Gastroesophageal sphincter (tissue), 4 donors: ENCODE measurements at regions not wholly inside any gene's neighbourhood (a gene's known extent, or its start where the extent isn't known, plus 50 kb on each side); places are given as distances from the start of the nearest gene placed in this dataset.

ENCODE experiments used
- ATAC-seq: fragments of 150-250 bp; one replicate; pipeline ENCODE4 v1.9.1; 2016; ENCODE audit warnings: mild to moderate bottlenecking, moderate library complexity
- H3K27ac ChIP-seq, 4 donors: fragments of 200-600 bp; sonication (generic) in 3 of 4; 1 replicate in 3 of 4; 2 replicates in 1 of 4; pipeline ENCODE4 v1.5.1; 2016 to 2019
- H3K27me3 ChIP-seq: fragments of 200-600 bp; sonication (generic); one replicate; pipeline ENCODE4 v1.5.1; 2019
- H3K36me3 ChIP-seq, 2 donors: fragments of 200-600 bp; sonication (generic); one replicate each; pipeline ENCODE4 v1.5.1; 2019; ENCODE audit warnings: control low read depth in 1 of 2
- H3K4me1 ChIP-seq, 3 donors: fragments of 200-600 bp; sonication (generic); 1 replicate in 2 of 3; 2 replicates in 1 of 3; pipeline ENCODE4 v1.5.1; 2016 to 2019; ENCODE audit warnings: control low read depth in 2 of 3
- H3K4me3 ChIP-seq, 2 donors: fragments of 200-600 bp; sonication (generic); one replicate each; pipeline ENCODE4 v1.5.1; 2019; ENCODE audit warnings: mild to moderate bottlenecking in 1 of 2, moderate library complexity in 1 of 2
- H3K9me3 ChIP-seq, 3 donors: fragments of 200-600 bp; sonication (generic); one replicate each; pipeline ENCODE4 v1.5.1; 2017 to 2019; ENCODE audit warnings: control low read depth in 2 of 3
- EP300 ChIP-seq: sonication (generic); formaldehyde crosslinking; IDR thresholded peaks from one replicate; pipeline ENCODE4 v1.6.1; 2017; ENCODE audit warnings: antibody characterized with exemption, mild to moderate bottlenecking
- POLR2A ChIP-seq, 2 donors: fragments of 450-650 bp; IDR thresholded peaks; one replicate each; pipeline ENCODE4 v1.6.1; 2017; ENCODE audit warnings: antibody characterized with exemption in 2 of 2, mild to moderate bottlenecking in 2 of 2, moderate library complexity in 1 of 2
- POLR2AphosphoS5 ChIP-seq: sonication (generic); formaldehyde crosslinking; IDR thresholded peaks from one replicate; pipeline ENCODE4 v1.6.1; 2017; ENCODE audit warnings: antibody characterized with exemption
- WGBS, 2 donors: methylation state at CpG; one replicate each; pipeline ENCODE4 v1.1.5; 2018; ENCODE audit warnings: low coverage in 1 of 2; 5-methylcytosine and 5-hydroxymethylcytosine counted together
- TF ChIP-seq, protein P1 (sequence below), 4 experiments: fragments of 200-600 bp in 2 of 4; fragments of 450-650 bp in 2 of 4; sonication (generic) in 1 of 4; IDR thresholded peaks; one replicate each; pipeline ENCODE4 v1.5.1; 2017 to 2019; ENCODE audit warnings: antibody characterized with exemption in 4 of 4, mild to moderate bottlenecking in 2 of 4, moderate library complexity in 2 of 4

DNA sequence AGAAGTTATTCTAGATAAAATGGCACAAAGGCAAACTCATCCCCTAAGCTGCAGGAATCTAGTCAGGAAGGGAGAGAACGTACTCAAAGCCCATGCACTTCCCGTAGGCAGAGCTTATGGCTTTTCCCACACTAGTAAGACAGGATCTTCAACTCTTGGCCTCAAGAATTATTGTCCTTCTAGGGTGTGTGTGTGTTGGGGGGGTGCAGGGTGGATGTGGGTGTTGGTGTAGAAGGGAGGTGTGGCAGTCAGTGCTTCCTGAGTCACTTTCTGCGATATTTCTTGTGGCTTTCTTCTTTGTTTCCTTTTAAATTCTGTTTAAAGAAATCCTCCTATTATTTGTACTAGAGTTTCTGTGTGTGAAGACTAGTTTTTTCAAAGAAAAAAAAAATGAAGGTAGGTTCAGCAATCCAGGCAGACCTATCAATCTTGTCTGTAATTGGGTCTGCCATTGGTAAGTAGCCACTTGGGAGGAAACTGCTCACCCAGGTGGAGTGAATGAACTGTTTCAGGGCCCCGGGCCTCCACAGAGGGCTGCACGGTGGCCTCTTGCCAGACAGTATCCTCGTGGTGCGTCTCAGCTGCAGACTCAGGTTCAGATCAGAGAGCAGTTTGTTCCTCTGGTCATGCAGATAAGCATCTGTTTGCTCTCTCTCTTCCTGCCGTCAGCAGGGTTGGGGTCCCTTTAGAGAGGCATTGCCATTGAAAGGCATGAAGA, 131.9 kb downstream of the NPR3 start:
- Histone ChIP-seq H3K27ac (no peak overlapping the region), H3K4me1 (no peaks in the 10 kb centered on the region), H3K36me3 (no peaks in the 10 kb centered on the region), H3K4me3 (no peak overlapping the region), H3K9me3 (no peaks in the 10 kb centered on the region), H3K27me3 (no peaks in the 10 kb centered on the region)
- 63 to 75% methylated on average over 3 to 6 of the region's 8 CpGs for WGBS, 2 donors
- no peak for TF ChIP-seq POLR2AphosphoS5
- no peak for TF ChIP-seq EP300
- TF ChIP-seq POLR2A (IDR thresholded peaks at IDR 0.05): no peak
- TF ChIP-seq, protein P1, sequence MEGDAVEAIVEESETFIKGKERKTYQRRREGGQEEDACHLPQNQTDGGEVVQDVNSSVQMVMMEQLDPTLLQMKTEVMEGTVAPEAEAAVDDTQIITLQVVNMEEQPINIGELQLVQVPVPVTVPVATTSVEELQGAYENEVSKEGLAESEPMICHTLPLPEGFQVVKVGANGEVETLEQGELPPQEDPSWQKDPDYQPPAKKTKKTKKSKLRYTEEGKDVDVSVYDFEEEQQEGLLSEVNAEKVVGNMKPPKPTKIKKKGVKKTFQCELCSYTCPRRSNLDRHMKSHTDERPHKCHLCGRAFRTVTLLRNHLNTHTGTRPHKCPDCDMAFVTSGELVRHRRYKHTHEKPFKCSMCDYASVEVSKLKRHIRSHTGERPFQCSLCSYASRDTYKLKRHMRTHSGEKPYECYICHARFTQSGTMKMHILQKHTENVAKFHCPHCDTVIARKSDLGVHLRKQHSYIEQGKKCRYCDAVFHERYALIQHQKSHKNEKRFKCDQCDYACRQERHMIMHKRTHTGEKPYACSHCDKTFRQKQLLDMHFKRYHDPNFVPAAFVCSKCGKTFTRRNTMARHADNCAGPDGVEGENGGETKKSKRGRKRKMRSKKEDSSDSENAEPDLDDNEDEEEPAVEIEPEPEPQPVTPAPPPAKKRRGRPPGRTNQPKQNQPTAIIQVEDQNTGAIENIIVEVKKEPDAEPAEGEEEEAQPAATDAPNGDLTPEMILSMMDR (IDR thresholded peaks at IDR 0.05): no peak
- ATAC-seq: no peak

DNA sequence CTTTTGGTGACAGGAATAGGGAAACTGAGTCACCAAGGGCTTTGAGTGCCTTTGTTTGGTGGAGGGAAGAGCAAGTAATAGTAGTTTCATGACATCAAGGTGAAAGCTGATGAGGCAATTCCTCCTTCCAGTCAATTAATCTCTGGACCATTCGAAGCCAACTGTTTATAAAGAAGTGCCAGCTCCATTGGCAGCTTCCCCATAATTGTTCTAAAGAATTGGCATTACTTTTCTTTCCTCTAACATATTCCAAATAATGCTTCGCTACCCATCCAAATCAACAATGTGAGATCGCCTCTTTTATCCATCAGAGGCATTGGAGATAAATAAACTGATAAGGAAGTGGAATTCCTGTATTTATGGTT, 132.4 kb downstream of the NPR3 start:
- H3K4me1 ChIP-seq: no peaks in the 10 kb centered on the region
- no peak overlapping the region for H3K4me3 ChIP-seq
- WGBS, 2 donors: 46 to 68% methylated on average over 2 to 3 of the region's 3 CpGs
- H3K27ac ChIP-seq: no peak overlapping the region
- no peak for ATAC-seq
- H3K9me3 ChIP-seq: no peaks in the 10 kb centered on the region
- TF ChIP-seq EP300: no peak
- no peak for TF ChIP-seq POLR2AphosphoS5
- TF ChIP-seq POLR2A (IDR thresholded peaks at IDR 0.05): no peak
- TF ChIP-seq, protein P1 (IDR thresholded peaks at IDR 0.05): no peak
- no peaks in the 10 kb centered on the region for H3K36me3 ChIP-seq
- H3K27me3 ChIP-seq: no peaks in the 10 kb centered on the region

DNA sequence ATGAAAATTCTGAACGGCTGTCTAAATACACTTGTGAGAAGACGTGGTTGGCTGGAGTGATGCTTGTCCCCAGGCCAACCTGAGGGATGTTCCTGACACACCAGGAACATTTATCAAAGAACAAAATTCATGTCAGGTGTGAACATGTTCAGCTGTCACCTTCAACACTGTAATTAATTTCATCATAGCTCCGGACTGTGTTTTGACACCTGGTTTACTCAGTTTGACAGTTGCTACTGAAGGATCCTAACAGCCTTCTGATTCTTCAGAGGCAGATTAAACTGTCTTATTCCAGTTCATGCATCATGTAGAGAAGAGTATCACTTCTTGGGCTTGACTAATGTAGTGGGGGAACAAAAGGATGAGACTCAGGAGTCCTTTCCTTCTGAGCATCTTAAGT, 134.1 kb downstream of the NPR3 start:
- H3K9me3 ChIP-seq: no peaks in the 10 kb centered on the region
- H3K4me3 ChIP-seq: no peak overlapping the region
- ATAC-seq: no peak
- no peaks in the 10 kb centered on the region for H3K27me3 ChIP-seq
- 44 to 50% methylated on average over 3 of the region's 3 CpGs for WGBS, 2 donors
- no peaks in the 10 kb centered on the region for H3K36me3 ChIP-seq
- TF ChIP-seq, protein P1 (IDR thresholded peaks at IDR 0.05): no peak
- TF ChIP-seq POLR2A (IDR thresholded peaks at IDR 0.05) (no peak), EP300 (no peak), POLR2AphosphoS5 (no peak)
- no peaks in the 10 kb centered on the region for H3K4me1 ChIP-seq
- H3K27ac ChIP-seq: no peak overlapping the region

DNA sequence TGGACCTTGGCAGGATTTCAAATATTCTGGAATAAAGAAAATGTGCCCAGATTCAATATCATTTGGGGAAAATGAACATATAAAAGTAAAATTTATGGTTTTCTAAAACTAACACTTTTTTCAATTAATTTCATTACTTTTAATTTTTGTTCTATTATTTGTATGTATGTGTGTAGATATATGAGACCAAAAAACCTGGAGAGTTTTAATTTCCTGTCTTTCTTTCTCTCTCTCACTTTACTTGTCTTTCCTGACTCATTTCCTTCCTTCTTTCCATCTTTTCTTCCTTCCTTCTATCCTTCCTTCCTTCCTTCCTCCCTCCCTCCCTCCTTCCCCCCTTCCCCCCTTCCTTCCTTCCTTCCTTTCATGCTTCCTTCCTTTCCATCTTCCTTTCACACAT, 137.0 kb downstream of the NPR3 start:
- Histone ChIP-seq H3K27ac (no peak overlapping the region), H3K4me3 (no peak overlapping the region), H3K4me1 (no peaks in the 10 kb centered on the region), H3K36me3 (no peaks in the 10 kb centered on the region), H3K27me3 (no peaks in the 10 kb centered on the region), H3K9me3 (no peaks in the 10 kb centered on the region)
- TF ChIP-seq, protein P1 (IDR thresholded peaks at IDR 0.05): no peak
- no peak for TF ChIP-seq POLR2AphosphoS5
- ATAC-seq: no peak

DNA sequence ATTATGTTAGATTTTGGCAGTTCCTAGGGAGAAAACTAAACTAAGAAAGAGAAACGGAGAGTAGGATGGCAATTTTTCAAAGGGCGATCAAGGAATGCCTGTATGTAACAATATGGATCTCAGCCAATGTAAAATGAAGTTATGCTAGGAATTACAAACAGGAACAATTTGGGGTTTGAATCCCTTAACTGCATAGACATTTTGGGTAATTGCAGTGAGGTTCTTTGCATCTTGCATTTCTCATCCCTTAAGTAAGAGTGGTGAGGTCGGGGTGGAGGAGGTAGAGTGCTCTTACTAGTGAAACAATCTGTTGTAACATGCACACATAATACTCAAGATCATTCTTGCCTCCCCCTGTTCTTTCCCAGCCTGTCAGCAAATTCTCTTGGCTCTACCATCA, 137.6 kb downstream of the NPR3 start:
- Histone ChIP-seq H3K4me1 (no peaks in the 10 kb centered on the region), H3K4me3 (no peak overlapping the region), H3K27ac (no peak overlapping the region), H3K27me3 (no peaks in the 10 kb centered on the region), H3K9me3 (no peaks in the 10 kb centered on the region), H3K36me3 (no peaks in the 10 kb centered on the region)
- no peak for ATAC-seq
- WGBS, 2 donors: 50 to 54% methylated on average over 3 of the region's 3 CpGs
- TF ChIP-seq EP300 (no peak), POLR2AphosphoS5 (no peak), POLR2A (IDR thresholded peaks at IDR 0.05) (no peak)
- TF ChIP-seq, protein P1 (IDR thresholded peaks at IDR 0.05): no peak
